Breast epithelium (tissue), 4 donors: ENCODE measurements at regions not wholly inside any gene's neighbourhood (a gene's known extent, or its start where the extent isn't known, plus 50 kb on each side); places are given as distances from the start of the nearest gene placed in this dataset.

ENCODE experiments used
- DNase-seq, 2 donors: peaks; one replicate each; pipeline ENCODE4 v3.0.0-alpha.2; 2019; ENCODE audit warnings: low spot score in 2 of 2
- H3K27ac ChIP-seq, 2 donors: fragments of 200-600 bp; sonication (generic) in 1 of 2; one replicate each; pipeline ENCODE4 v1.5.1; 2016 to 2019; ENCODE audit warnings: mild to moderate bottlenecking in 1 of 2
- H3K27me3 ChIP-seq, 2 donors: fragments of 200-600 bp; sonication (generic) in 1 of 2; one replicate each; pipeline versions ENCODE4 v1.5.1 to v1.6.0; 2017 to 2019; ENCODE audit warnings: control low read depth in 1 of 2, mild to moderate bottlenecking in 1 of 2
- H3K36me3 ChIP-seq: fragments of 200-600 bp; one replicate; pipeline ENCODE4 v1.5.1; 2019
- H3K4me1 ChIP-seq, 2 donors: fragments of 200-600 bp; sonication (generic); one replicate each; pipeline ENCODE4 v1.5.1; 2016 to 2019; ENCODE audit warnings: control low read depth in 1 of 2
- H3K4me3 ChIP-seq, 3 donors: fragments of 200-600 bp; sonication (generic); 1 replicate in 2 of 3; 2 replicates in 1 of 3; pipeline ENCODE4 v1.5.1; 2016 to 2019; ENCODE audit warnings: mild to moderate bottlenecking in 3 of 3, moderate library complexity in 2 of 3
- H3K9me3 ChIP-seq, 2 donors: fragments of 200-600 bp; sonication (generic) in 1 of 2; one replicate each; pipeline ENCODE4 v1.5.1; 2016 to 2019; ENCODE audit warnings: control low read depth in 1 of 2
- POLR2A ChIP-seq: fragments of 450-650 bp; IDR thresholded peaks from one replicate; pipeline ENCODE4 v1.6.1; 2016; ENCODE audit warnings: antibody characterized with exemption, mild to moderate bottlenecking, moderate library complexity
- POLR2AphosphoS5 ChIP-seq, 3 donors: sonication (generic); formaldehyde crosslinking; IDR thresholded peaks; one replicate each; pipeline ENCODE4 v1.6.1; 2017; ENCODE audit warnings: antibody characterized with exemption in 3 of 3
- intact Hi-C: fragments of 100-400 bp; cut with DNase I; formaldehyde crosslinking; loops from one replicate; pipeline ENCODE4 v1.15.1; 2023; ENCODE audit warnings: low total_unique reads
- TF ChIP-seq, protein P1 (sequence below), 3 donors: fragments of 450-650 bp; IDR thresholded peaks; one replicate each; pipeline ENCODE4 v1.5.1; 2016 to 2017; ENCODE audit warnings: antibody characterized with exemption in 3 of 3, mild to moderate bottlenecking in 3 of 3, moderate library complexity in 3 of 3

- Histone ChIP-seq H3K4me3 (no peak overlapping the region), H3K9me3 (no peaks in the 10 kb centered on the region), H3K4me1 (no peaks in the 10 kb centered on the region), H3K36me3 (no peaks in the 10 kb centered on the region), H3K27ac (no peak overlapping the region), H3K27me3 (no peaks in the 10 kb centered on the region)
- intact Hi-C loops = no loop called here
- no peak for DNase-seq
- TF ChIP-seq POLR2A (no peak), POLR2AphosphoS5 (IDR thresholded peaks at IDR 0.05) (no peak)
- TF ChIP-seq, protein P1, sequence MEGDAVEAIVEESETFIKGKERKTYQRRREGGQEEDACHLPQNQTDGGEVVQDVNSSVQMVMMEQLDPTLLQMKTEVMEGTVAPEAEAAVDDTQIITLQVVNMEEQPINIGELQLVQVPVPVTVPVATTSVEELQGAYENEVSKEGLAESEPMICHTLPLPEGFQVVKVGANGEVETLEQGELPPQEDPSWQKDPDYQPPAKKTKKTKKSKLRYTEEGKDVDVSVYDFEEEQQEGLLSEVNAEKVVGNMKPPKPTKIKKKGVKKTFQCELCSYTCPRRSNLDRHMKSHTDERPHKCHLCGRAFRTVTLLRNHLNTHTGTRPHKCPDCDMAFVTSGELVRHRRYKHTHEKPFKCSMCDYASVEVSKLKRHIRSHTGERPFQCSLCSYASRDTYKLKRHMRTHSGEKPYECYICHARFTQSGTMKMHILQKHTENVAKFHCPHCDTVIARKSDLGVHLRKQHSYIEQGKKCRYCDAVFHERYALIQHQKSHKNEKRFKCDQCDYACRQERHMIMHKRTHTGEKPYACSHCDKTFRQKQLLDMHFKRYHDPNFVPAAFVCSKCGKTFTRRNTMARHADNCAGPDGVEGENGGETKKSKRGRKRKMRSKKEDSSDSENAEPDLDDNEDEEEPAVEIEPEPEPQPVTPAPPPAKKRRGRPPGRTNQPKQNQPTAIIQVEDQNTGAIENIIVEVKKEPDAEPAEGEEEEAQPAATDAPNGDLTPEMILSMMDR (IDR thresholded peaks at IDR 0.05) = no peak
These were observed 1315.4 kb upstream of the CHAC2 start for GRCh38 chr2:52452201-52452600.

- no peak for TF ChIP-seq POLR2AphosphoS5 (IDR thresholded peaks at IDR 0.05)
- TF ChIP-seq POLR2A = no peak
- TF ChIP-seq, protein P1 (IDR thresholded peaks at IDR 0.05) = no peak
- intact Hi-C loops = loop anchor here (1.0 kb wide), 1 partner anchor 9 kb away; no protein-coding TSS in a partner anchor
- no peaks in the 10 kb centered on the region for H3K9me3 ChIP-seq
- no peak overlapping the region for H3K27ac ChIP-seq
- H3K36me3 ChIP-seq = no peaks in the 10 kb centered on the region
- H3K4me3 ChIP-seq = no peak overlapping the region
- no peak for DNase-seq
- H3K27me3 ChIP-seq = no peaks in the 10 kb centered on the region
- H3K4me1 ChIP-seq = no peaks in the 10 kb centered on the region
These were observed 1321.9 kb upstream of the CHAC2 start for GRCh38 chr2:52445686-52446085.

GRCh38 chr2:52431352-52431760 is 1336.2 kb upstream of the CHAC2 start:
- Histone ChIP-seq H3K9me3 (no peaks in the 10 kb centered on the region), H3K4me1 (no peaks in the 10 kb centered on the region), H3K36me3 (no peaks in the 10 kb centered on the region), H3K27ac (no peak overlapping the region), H3K4me3 (no peak overlapping the region), H3K27me3 (no peaks in the 10 kb centered on the region)
- no peak for DNase-seq
- intact Hi-C loops = no loop called here
- no peak for TF ChIP-seq POLR2AphosphoS5 (IDR thresholded peaks at IDR 0.05)
- TF ChIP-seq POLR2A = no peak
- TF ChIP-seq, protein P1 (IDR thresholded peaks at IDR 0.05) = no peak

- H3K9me3 ChIP-seq = no peaks in the 10 kb centered on the region
- H3K27ac ChIP-seq = no peak overlapping the region
- no peaks in the 10 kb centered on the region for H3K4me1 ChIP-seq
- no peaks in the 10 kb centered on the region for H3K36me3 ChIP-seq
- TF ChIP-seq, protein P1 (IDR thresholded peaks at IDR 0.05) = no peak
- TF ChIP-seq POLR2A (no peak), POLR2AphosphoS5 (IDR thresholded peaks at IDR 0.05) (no peak)
- intact Hi-C loops = no loop called here
- DNase-seq = no peak
- H3K27me3 ChIP-seq = no peaks in the 10 kb centered on the region
- H3K4me3 ChIP-seq = no peak overlapping the region
These were observed 1337.9 kb upstream of the CHAC2 start for GRCh38 chr2:52429740-52430139.

DNA sequence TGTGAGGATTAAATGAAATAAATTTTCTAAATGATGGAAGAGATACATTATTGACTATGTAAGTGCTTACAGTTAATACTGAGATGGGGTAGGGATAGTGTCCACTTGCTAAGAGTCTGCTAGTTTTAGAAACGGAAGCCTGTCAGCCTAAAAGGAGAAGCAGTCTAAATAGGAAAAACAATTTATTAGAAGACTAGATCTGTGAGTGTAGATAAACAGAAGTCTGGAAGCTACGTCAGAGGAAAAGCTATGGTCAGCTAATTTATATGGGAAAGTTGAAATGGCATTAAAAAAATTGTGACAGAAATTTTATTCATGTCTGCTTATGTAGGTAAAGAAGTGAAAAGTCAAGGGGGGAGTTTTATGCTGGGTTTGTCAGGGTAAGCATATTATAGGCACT is 1338.4 kb upstream of the CHAC2 start:
- no peak for TF ChIP-seq POLR2A
- TF ChIP-seq POLR2AphosphoS5 (IDR thresholded peaks at IDR 0.05) = no peak
- TF ChIP-seq, protein P1 (IDR thresholded peaks at IDR 0.05) = no peak
- intact Hi-C loops = no loop called here

More for the DNA sequence above, 1338.4 kb upstream of the CHAC2 start:
- Histone ChIP-seq H3K4me1 (no peaks in the 10 kb centered on the region), H3K27ac (no peak overlapping the region), H3K36me3 (no peaks in the 10 kb centered on the region), H3K9me3 (no peaks in the 10 kb centered on the region), H3K27me3 (no peaks in the 10 kb centered on the region), H3K4me3 (no peak overlapping the region)
- DNase-seq = no peak
